Kidney (tissue), 13 donors: ENCODE measurements at regions not wholly inside any gene's neighbourhood (a gene's known extent, or its start where the extent isn't known, plus 50 kb on each side); places are given as distances from the start of the nearest gene placed in this dataset.

ENCODE experiments used
- DNase-seq, 5 donors: peaks; one replicate each; pipeline ENCODE4 v3.0.0-alpha.2; 2013 to 2020
- FAIRE-seq: peaks from 2 replicates; lab custom pipeline; 2012; peaks lifted over from hg19 to GRCh38; lab: Jason Lieb, UNC
- H3K27ac ChIP-seq, 2 donors: one replicate each; pipeline ENCODE4 v1.7.0; 2013; ENCODE audit warnings: low read depth in 2 of 2, low read length in 2 of 2, inconsistent platforms in 1 of 2
- H3K27me3 ChIP-seq: one replicate; pipeline ENCODE4 v1.7.1; 2013; ENCODE audit warnings: low read length, inconsistent platforms; ENCODE audit not compliant: control insufficient read depth, insufficient read depth
- H3K36me3 ChIP-seq, 3 donors: one replicate each; pipeline versions ENCODE4 v1.7.0 to v1.7.1; 2013; ENCODE audit warnings: low read length in 3 of 3, control low read depth in 1 of 3, inconsistent platforms in 1 of 3; ENCODE audit not compliant: insufficient read depth in 3 of 3, control insufficient read depth in 2 of 3
- H3K4me1 ChIP-seq, 3 donors: one replicate each; pipeline versions ENCODE4 v1.7.0 to v1.7.1; 2013; ENCODE audit warnings: low read length in 3 of 3, inconsistent platforms in 1 of 3, low read depth in 1 of 3; ENCODE audit not compliant: control insufficient read depth in 2 of 3, insufficient read depth in 2 of 3
- H3K4me3 ChIP-seq, 3 donors: one replicate each; pipeline versions ENCODE4 v1.7.0 to v1.8.1; 2013; ENCODE audit warnings: low read length in 3 of 3, control low read depth in 1 of 3, inconsistent platforms in 1 of 3
- H3K9ac ChIP-seq, 3 donors: one replicate each; pipeline versions ENCODE4 v1.7.0 to v1.7.1; 2013; ENCODE audit warnings: low read length in 3 of 3, control low read depth in 1 of 3, inconsistent platforms in 1 of 3
- H3K9me3 ChIP-seq, 3 donors: one replicate each; pipeline versions ENCODE4 v1.7.0 to v1.7.1; 2013; ENCODE audit warnings: low read length in 3 of 3, control low read depth in 1 of 3, inconsistent platforms in 1 of 3; ENCODE audit not compliant: control insufficient read depth in 2 of 3, insufficient read depth in 1 of 3
- intact Hi-C: fragments of 100-400 bp; cut with DNase I; formaldehyde crosslinking; loops from one replicate; pipeline ENCODE4 v1.11.1; 2022
- TF ChIP-seq, protein P1 (sequence below): IDR thresholded peaks from 3 replicates; pipeline ENCODE4 v1.5.1; 2012; ENCODE audit warnings: mild to moderate bottlenecking, moderate library complexity, borderline replicate concordance; ENCODE audit not compliant: insufficient read depth; ENCODE audit errors: extremely low read depth
- donor health status: control.
- donor health status: control.
- donor health status: control.
- donor health status: control.
- donor health status: control.
- donor health status: DM: yes; HTN: yes; CAD: no.
- donor health status: Normal renal cell carcinoma (clear cell type).

- Histone ChIP-seq H3K4me1 (peaks cover 4 to 70% (median 25%) of the 10 kb centered on the region in 3 donors), H3K4me3 (no peak overlapping the region), H3K9me3 (no peaks in the 10 kb centered on the region), H3K27me3 (no peaks in the 10 kb centered on the region), H3K36me3 (peaks cover 0 to 11% (median 0%) of the 10 kb centered on the region in 3 donors), H3K27ac (no peak overlapping the region), H3K9ac (no peak overlapping the region)
- DNase-seq (no peak), FAIRE-seq (no peak)
- intact Hi-C loops: loop anchor here (10.0 kb wide), 1 partner anchor 97 kb away; no protein-coding TSS in a partner anchor
- TF ChIP-seq, protein P1, sequence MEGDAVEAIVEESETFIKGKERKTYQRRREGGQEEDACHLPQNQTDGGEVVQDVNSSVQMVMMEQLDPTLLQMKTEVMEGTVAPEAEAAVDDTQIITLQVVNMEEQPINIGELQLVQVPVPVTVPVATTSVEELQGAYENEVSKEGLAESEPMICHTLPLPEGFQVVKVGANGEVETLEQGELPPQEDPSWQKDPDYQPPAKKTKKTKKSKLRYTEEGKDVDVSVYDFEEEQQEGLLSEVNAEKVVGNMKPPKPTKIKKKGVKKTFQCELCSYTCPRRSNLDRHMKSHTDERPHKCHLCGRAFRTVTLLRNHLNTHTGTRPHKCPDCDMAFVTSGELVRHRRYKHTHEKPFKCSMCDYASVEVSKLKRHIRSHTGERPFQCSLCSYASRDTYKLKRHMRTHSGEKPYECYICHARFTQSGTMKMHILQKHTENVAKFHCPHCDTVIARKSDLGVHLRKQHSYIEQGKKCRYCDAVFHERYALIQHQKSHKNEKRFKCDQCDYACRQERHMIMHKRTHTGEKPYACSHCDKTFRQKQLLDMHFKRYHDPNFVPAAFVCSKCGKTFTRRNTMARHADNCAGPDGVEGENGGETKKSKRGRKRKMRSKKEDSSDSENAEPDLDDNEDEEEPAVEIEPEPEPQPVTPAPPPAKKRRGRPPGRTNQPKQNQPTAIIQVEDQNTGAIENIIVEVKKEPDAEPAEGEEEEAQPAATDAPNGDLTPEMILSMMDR: no peak
These were observed 291.4 kb downstream of the SEC14L1 start for GRCh38 chr17:77432034-77432661.

DNA sequence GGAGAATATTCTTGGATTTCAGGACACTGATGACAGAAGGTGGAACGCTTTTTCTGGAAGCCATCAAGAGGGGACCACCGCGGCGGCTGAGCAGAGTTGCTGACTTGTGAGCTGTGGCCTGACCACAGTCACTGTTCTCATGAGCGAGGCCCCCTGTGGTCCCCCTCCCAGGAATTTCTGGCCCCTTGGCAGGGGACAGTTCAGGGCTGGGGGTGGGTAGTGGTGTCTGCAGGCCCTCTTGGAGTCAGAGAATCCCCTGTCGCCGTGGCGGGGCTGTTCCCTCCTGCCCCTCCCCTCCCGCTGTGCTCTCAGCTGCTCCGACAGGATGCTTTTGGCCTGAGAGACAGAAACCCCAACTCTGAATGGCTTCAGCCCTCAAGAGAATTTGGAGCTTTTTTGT, 292.0 kb downstream of the SEC14L1 start:
- DNase-seq (peak in 1 of 5 donors; percentile 67), FAIRE-seq (no peak)
- Histone ChIP-seq H3K27ac (no peak overlapping the region), H3K9me3 (no peaks in the 10 kb centered on the region), H3K27me3 (no peaks in the 10 kb centered on the region), H3K4me3 (no peak overlapping the region), H3K36me3 (peaks cover 0 to 16% (median 0%) of the 10 kb centered on the region in 3 donors), H3K9ac (no peak overlapping the region), H3K4me1 (peaks cover 4 to 67% (median 22%) of the 10 kb centered on the region in 3 donors)
- TF ChIP-seq, protein P1: no peak
- intact Hi-C loops: loop anchor here (10.0 kb wide), 1 partner anchor 98 kb away; no protein-coding TSS in a partner anchor

DNA sequence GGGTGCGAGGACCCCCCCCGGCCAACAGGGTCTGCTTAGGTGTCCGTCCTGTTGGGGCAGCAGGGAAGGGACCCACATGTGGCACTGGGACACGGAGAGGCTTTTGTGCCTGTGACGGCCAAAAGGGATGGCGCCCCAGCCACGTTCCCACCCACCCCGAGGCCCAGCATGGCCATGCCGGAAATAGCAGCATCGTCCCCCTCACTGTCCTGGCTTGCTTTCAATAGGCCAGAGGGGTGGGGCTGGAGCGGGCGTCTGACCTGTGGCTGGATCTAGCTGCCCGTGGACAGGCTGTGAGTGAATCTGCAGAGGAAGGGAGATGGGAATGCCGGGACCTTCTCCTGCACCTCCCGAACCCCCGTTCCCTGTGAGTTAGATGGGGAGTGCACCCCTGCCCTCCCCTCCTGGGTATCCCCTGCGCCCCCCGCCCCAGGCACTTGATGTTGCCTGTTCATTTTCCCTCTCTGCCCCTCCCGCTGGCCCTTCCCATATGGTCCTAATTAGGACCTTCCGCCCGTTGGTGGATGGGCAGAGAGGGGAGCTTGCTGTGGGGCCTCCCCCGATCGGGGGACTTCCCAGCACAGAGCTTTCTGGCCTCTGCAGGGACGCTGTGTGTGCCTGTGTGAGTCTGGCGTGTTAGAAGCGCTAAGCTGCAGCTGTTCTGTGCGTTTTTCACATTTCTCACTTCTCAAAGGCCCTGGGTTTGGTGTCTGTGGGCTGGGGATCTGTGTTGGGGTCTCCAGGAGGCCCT, 292.8 kb downstream of the SEC14L1 start:
- TF ChIP-seq, protein P1: no peak
- no peaks in the 10 kb centered on the region for H3K9me3 ChIP-seq
- peaks cover 0 to 19% (median 0%) of the 10 kb centered on the region in 3 donors for H3K36me3 ChIP-seq
- no peak overlapping the region for H3K27ac ChIP-seq
- peak in 3 of 5 donors; percentile 52 to 86 (median 86) for DNase-seq
- no peak for FAIRE-seq
- no peaks in the 10 kb centered on the region for H3K27me3 ChIP-seq
- peaks cover 4 to 66% (median 18%) of the 10 kb centered on the region in 3 donors for H3K4me1 ChIP-seq
- intact Hi-C loops: loop anchor here (10.0 kb wide), 1 partner anchor 99 kb away; no protein-coding TSS in a partner anchor
- H3K9ac ChIP-seq: no peak overlapping the region
- no peak overlapping the region for H3K4me3 ChIP-seq
